Heart right ventricle (tissue), 16 donors: ENCODE measurements at regions not wholly inside any gene's neighbourhood (a gene's known extent, or its start where the extent isn't known, plus 50 kb on each side); places are given as distances from the start of the nearest gene placed in this dataset.

Experiments
- ATAC-seq, 8 donors: fragments of 200-7000 bp; cut with Tn5 transposase; one replicate each; pipeline ENCODE4 v1.9.1; 2020; ENCODE audit warnings: mild to moderate bottlenecking in 8 of 8, moderate library complexity in 8 of 8, moderate number of reproducible peaks in 1 of 8
- DNase-seq, 2 donors: peaks; one replicate each; pipeline ENCODE4 v3.0.0-alpha.2; 2020
- H3K27ac ChIP-seq, 10 donors: fragments of 200-600 bp; sonication (generic) in 2 of 10; one replicate each; pipeline versions ENCODE4 v1.5.0 to v1.8.0; 2020 to 2022; ENCODE audit warnings: mild to moderate bottlenecking in 3 of 10
- H3K27me3 ChIP-seq, 7 donors: fragments of 200-600 bp; one replicate each; pipeline ENCODE4 v1.8.0; 2021 to 2022; ENCODE audit warnings: mild to moderate bottlenecking in 2 of 7
- H3K36me3 ChIP-seq, 9 donors: fragments of 200-600 bp; sonication (generic) in 1 of 9; one replicate each; pipeline versions ENCODE4 v1.5.0 to v1.8.0; 2020 to 2022; ENCODE audit warnings: mild to moderate bottlenecking in 2 of 9
- H3K4me1 ChIP-seq, 9 donors: fragments of 200-600 bp; sonication (generic) in 1 of 9; one replicate each; pipeline versions ENCODE4 v1.5.0 to v1.8.0; 2020 to 2022; ENCODE audit warnings: mild to moderate bottlenecking in 4 of 9
- H3K4me3 ChIP-seq, 10 donors: fragments of 200-600 bp; sonication (generic) in 2 of 10; one replicate each; pipeline versions ENCODE4 v1.5.0 to v1.8.0; 2020 to 2022; ENCODE audit warnings: mild to moderate bottlenecking in 7 of 10, moderate library complexity in 2 of 10
- H3K9me3 ChIP-seq, 11 donors: fragments of 200-600 bp in 10 of 11; sonication (generic) in 2 of 11; one replicate each; pipeline versions ENCODE4 v1.5.0 to v1.8.0; 2013 to 2022; ENCODE audit warnings: mild to moderate bottlenecking in 2 of 11, control low read depth in 1 of 11, moderate library complexity in 1 of 11
- CTCF ChIP-seq, 9 donors: fragments of 200-600 bp; sonication (generic) in 2 of 9; IDR thresholded peaks; one replicate each; pipeline versions ENCODE4 v1.5.0 to v1.8.0; 2021 to 2022; ENCODE audit warnings: antibody characterized with exemption in 9 of 9, mild to moderate bottlenecking in 5 of 9, moderate library complexity in 1 of 9
- WGBS, 2 donors: extraction: QIAGEN DNeasy Blood & Tissue Kit; methylation state at CpG; one replicate each; pipeline ENCODE4 v1.1.7; 2013; ENCODE audit warnings: inconsistent platforms in 1 of 2; 5-methylcytosine and 5-hydroxymethylcytosine counted together
- intact Hi-C, 10 donors: fragments of 100-400 bp; cut with DNase I; formaldehyde crosslinking; loops; one replicate each; pipeline versions ENCODE4 v1.11.1 to v1.14.2; 2022
- donor health status: Arrhythmogenic right ventricular cardiomyopathy.
- donor health status: ischemic (EF 13 %, LVEDD 7.1; RV severe dilation, severe dysfunction).
- donor health status: healthy with polysubstance abuse.
- donor health status: DM: no; HTN: yes; CAD: no.
- donor health status: DM: no; HTN: no; CAD: no.
- donor health status: ischemic (EF 25% LVEDD 6.9; RV normal size, moderate dysfunction).
- donor health status: ischemic (EF 25% LVEDD 5.7; RV mildly dilated, moderate dysfunction).
- donor health status: healthy.
- donor health status: DM: yes; HTN: yes; CAD: no.
- donor health status: Ischemic cardiomyopathy.
- donor health status: ischemic (EF 35%, LVEDD 5.7; RV mildly dilated, moderate dysfunction).
- donor health status: nonischemic (EF 11% LVEDD 7.7; RV severe dilation, severe dysfunction).
- donor health status: DM: yes; HTN: yes; CAD: no.
- donor health status: PGD.
- donor health status: ischemic (EF 29% LVEDD 5.4; RV normal size, mild dysfunction).
- donor health status: nonischemic (EF 23%, LVEDD 6.1; RV moderate dilation, normal function).

DNA sequence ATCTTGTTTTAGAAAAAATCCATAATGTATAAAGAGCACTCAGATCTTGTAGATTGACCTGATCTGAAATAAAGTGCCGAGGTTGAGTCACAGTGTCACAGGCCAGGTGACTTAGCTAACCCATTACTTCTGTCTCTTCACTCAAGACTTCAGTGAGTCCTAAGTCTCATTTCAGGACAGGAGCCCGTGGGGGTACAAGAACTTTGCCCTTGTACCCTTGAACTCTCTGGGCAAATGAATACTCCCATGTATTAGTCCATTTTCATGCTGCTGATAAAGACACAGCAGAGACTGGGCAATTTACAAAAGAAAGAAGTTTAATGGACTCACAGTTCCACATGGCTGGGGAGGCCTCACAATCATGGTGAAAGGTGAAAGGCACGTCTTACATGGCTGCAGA lies 160.2 kb downstream of the ZPLD1 start:
- peaks cover 0 to 17% (median 0%) of the 10 kb centered on the region in 11 donors for H3K9me3 ChIP-seq
- ATAC-seq, result no peak
- no peak overlapping the region for H3K27ac ChIP-seq
- H3K36me3 ChIP-seq, result no peaks in the 10 kb centered on the region
- H3K4me3 ChIP-seq, result no peak overlapping the region
- intact Hi-C loops, result no loop called here
- TF ChIP-seq CTCF (IDR thresholded peaks at IDR 0.05), result no peak
- 68 to 76% methylated on average over 3 of the region's 3 CpGs for WGBS, 2 donors
- no peak for DNase-seq
- H3K27me3 ChIP-seq, result no peaks in the 10 kb centered on the region
- H3K4me1 ChIP-seq, result no peaks in the 10 kb centered on the region

GRCh38 chr3:102599819-102600576 lies 165.2 kb downstream of the ZPLD1 start:
- Histone ChIP-seq H3K27me3 (no peaks in the 10 kb centered on the region), H3K36me3 (no peaks in the 10 kb centered on the region), H3K4me3 (no peak overlapping the region), H3K27ac (no peak overlapping the region), H3K4me1 (no peaks in the 10 kb centered on the region), H3K9me3 (peaks cover 0 to 3% (median 0%) of the 10 kb centered on the region in 11 donors)
- 86 to 91% methylated on average over 7 of the region's 7 CpGs for WGBS, 2 donors
- no peak for DNase-seq
- intact Hi-C loops, result no loop called here
- ATAC-seq, result peak in 1 of 8 donors; percentile 49
- no peak for TF ChIP-seq CTCF (IDR thresholded peaks at IDR 0.05)

DNA sequence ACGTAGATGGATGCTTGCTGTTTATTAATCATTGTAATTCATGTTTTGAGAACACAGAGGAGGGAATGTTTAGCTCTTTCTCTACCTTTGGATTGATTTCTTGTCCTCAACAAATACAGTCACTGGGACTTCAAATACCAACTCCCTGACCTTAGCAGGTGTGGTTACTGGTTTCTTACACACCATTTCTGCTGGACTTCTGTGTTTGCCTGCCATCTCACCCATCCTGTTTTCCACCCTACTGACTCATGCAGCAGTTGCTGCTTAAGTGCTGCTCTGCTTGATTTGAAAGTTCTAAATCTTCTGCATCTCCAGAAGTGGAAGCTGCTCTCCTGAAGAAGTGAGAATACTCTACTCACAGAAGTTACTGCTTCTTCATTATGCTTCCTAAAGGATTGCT lies 170.3 kb downstream of the ZPLD1 start:
- no peaks in the 10 kb centered on the region for H3K9me3 ChIP-seq
- H3K36me3 ChIP-seq, result no peaks in the 10 kb centered on the region
- no peak for TF ChIP-seq CTCF (IDR thresholded peaks at IDR 0.05)
- H3K27ac ChIP-seq, result no peak overlapping the region
- DNase-seq (no peak), ATAC-seq (no peak)
- 49 to 72% methylated on average over 1 of the region's 1 CpG for WGBS, 2 donors
- no peak overlapping the region for H3K4me3 ChIP-seq
- intact Hi-C loops, result no loop called here
- H3K4me1 ChIP-seq, result no peaks in the 10 kb centered on the region
- H3K27me3 ChIP-seq, result no peaks in the 10 kb centered on the region

DNA sequence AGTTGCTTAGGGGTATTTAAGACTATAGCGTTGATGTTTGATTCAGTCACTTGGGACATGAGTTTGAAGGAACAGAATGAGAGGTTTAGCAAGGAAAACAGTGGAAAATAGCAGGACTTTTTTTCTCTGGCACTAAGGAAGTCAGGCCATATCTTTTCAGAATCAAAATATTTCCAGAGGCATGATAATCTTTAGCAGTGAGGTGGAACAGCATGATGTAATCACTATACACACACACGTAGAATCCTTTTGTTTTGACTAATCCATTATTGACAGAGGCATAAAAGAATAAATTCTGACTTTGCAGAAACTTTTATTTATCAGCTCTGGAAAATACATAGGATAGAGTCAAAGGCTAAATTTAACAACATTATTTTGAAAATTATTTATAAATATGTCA lies 174.1 kb downstream of the ZPLD1 start:
- DNase-seq (no peak), ATAC-seq (no peak)
- Histone ChIP-seq H3K9me3 (no peaks in the 10 kb centered on the region), H3K4me3 (no peak overlapping the region), H3K27ac (no peak overlapping the region), H3K27me3 (no peaks in the 10 kb centered on the region), H3K4me1 (no peaks in the 10 kb centered on the region), H3K36me3 (no peaks in the 10 kb centered on the region)
- no peak for TF ChIP-seq CTCF (IDR thresholded peaks at IDR 0.05)
- 63 to 74% methylated on average over 2 of the region's 2 CpGs for WGBS, 2 donors
- intact Hi-C loops, result no loop called here
